HuH-7.5 (cell line): ENCODE measurements at regions not wholly inside any gene's neighbourhood (a gene's known extent, or its start where the extent isn't known, plus 50 kb on each side); places are given as distances from the start of the nearest gene placed in this dataset.
"Not testable (repeated sequence)": the region's sequence is repeated elsewhere in the genome, so short reads cannot be mapped to it uniquely, and the experiment has no call there.

Experiments used
- DNase-seq: peaks from one replicate; pipeline ENCODE4 v3.0.0; 2011; ENCODE audit warnings: low spot score

DNA sequence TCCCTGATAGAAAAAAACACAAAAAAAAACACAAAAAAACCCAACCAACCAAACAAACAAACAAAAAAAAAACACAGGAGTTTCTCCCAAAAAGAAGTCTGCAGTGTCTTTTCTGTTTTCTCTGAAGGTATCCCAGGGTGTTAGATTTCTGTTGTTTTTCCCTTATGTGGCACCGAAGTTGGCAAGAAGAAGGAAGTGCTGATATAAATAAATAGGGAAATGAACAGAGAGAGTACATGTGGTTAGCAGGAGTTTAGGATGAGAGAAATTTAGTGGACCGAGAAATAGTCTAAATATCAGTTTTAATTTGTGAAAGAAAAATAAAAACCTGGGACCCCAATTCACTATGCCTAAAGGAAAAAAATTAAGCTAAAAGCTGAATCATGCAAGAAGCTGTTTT, 287.0 kb upstream of the SGCG start:
- DNase-seq, result no peak

DNA sequence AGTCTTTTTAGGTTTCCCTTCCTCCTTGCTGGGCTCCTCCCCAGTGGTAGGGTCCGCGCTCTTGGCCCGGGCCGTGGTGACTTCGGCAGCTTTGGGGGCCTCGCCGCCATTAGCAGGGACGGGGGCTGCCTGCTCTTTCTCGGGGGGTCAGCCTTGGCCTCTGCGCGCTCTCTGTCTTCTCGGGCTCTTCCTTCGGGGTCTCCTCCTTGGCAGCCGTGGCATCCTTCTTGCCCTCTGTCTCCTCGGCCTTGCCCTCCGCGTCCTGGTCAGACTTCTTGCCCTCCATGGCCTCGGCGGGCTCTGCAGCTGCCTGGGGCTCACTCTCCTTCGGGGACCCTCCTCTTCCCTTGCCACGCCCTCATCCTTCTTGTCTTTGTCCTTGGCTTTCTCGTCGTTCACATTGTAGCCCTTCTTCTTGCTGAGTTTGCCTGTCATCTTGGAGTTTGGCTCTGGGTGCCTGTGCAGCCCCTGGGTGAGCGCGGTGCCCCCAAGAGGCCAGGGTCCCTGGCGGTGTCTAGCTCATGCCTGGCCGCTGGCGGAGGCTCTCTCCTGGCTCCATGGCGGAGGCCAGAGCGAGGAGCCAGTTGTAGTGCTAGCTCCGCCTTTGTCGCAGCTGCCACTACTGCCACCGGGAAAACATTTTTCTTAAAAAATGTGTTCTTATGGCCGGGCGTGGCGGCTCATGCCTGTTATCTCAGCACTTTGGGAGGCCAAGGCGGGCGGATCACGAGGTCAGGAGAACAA, 283.0 kb upstream of the SGCG start:
- no peak for DNase-seq

DNA sequence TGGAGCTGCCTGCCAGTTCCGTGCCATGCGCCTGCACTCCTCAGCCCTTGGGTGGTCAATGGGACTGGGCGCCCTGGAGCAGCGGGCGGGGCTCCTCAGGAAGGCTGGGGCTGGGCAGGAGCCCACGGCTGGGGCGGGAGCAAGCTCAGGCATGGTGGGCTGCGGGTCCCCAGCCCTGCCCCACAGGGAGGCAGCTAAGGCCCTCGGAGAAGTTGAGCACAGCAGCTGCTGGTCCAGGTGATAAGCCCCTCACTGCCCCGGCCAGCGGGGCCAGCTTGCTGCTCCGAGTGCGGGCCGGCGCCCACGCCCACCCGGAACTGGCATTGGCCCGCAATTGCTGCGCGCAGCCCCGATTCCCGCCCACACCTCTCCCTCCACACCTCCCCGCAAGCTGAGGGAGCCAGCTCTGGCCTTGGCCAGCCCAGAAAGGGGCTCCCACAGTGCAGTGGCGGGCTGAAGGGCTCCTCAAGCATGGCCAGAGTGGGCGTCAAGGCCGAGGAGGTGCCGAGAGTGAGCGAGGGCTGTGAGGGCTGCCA, 280.3 kb upstream of the SGCG start:
- DNase-seq, result not testable (repeated sequence)

GRCh38 chr13:22903301-22903700, 277.5 kb upstream of the SGCG start:
- no peak for DNase-seq

GRCh38 chr13:22903925-22904324, 276.9 kb upstream of the SGCG start:
- DNase-seq, result no peak

- DNase-seq, result no peak
Observed at GRCh38 chr13:22915442-22916082, 265.2 kb upstream of the SGCG start.

DNA sequence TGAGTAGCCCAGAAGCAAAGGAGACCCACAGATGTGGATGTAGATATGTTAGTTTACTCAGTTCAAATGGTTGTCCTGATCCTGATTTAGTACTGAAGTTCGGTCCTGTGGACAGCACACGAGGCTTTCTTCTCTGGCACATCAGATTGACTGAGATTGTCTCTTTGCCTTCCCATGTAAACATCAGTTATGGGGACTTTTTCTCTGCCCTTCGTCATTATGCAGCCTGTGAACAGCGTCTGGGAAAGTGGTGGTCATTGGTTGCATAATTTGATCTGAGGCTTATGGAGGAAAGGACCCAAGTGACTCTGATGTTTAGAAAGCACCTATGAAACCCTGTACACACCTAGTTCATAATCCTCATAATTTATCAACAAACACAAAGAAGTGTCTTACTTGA, 264.5 kb upstream of the SGCG start:
- DNase-seq, result not testable (repeated sequence)

DNA sequence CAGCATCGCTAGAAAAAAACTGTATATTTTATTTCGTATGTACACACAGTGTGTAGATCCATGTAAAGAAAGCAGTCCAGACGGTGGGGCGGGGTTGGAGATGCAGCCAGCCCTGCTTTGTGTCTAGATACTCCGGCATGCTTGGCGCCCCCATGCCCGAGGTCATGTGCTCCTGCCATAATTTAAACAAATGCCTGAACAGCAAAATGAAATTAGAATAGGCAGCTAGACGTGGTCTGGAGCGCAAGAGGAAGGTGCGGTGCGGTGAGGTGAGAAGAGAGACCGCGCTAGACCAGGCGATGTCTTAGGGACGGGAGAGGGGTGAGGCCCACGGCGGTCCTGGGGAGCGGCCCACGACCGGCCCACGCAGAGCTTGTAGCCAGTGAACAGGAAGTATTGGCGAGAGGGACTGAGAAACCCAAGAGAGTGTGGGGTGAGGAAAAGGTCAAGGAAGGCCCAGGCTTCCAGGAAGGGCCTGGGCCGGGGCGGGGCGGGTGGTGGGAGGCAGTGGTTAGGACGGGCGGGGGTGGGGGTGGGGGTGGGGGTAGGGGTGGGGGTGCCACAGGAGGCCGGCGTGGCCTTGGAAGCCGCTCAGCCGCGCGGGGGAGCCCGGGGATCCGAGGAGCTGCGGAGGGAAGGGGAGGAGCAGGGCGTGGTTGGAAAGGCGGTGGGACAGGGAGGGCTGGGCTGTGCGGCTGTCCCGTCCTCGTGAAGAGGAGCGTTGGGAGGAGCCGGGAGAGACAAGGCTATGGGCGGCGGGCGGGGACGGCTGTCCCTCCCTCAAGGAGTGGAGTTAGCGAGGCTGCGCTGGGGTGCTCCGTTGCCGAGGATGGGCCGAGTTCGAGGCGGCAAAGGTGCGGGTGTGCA, 254.7 kb upstream of the SGCG start:
- no peak for DNase-seq

- DNase-seq, result no peak
Observed at GRCh38 chr13:22926748-22927400, 253.9 kb upstream of the SGCG start.

DNA sequence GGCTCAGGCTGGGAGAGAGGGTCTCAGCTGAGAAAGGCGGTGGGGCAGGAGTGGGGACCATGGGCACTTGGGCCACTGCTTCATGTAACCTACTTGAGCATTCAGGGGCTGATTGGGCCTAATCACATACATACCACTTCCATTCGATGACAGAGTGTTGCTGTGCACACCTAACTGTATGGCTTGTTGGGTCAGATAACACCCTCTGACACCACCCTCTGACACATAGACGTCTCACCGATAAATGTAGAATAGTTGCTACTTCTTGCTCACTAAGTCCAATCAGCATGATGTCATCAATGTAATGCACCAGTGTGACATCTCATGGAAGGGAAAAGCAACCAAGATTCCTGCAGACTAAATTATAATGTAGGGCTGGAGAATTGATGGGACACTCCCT, 252.9 kb upstream of the SGCG start:
- not testable (repeated sequence) for DNase-seq

DNA sequence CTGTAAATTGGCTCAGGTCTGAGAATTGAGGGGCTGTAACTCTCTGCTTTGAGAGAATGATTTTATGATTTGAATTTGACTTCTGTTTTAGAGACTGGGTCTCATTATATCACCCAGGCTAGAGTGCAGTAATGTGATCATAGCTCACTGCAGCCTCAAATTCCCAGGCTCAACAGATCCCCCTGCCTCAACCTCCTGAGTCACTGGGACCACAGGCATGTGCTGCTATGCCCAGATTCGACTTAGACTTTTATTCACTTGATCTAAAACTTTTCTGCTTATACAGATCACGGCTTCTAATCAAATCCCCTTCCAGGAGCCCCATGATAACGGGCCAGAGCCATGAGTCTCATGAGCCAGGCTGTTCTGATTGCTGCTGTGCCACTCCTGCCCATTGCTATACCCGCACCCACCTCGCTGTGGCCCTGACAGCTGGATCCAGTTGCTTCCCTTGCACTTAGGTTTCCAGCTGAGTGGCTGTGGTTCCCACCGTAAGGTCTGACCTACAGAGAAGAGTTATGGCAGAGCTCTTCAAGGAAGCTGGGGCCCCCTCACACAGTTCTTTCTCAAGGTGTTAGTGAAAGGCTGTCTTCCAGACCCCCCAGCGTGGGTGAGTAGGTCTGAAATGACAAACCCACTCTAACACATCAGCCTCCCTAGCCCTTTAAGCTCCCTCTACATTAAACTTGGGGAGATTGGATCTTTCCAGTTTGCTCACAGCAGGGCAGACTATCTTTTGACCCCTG, 251.2 kb upstream of the SGCG start:
- no peak for DNase-seq

- DNase-seq, result no peak
Observed at GRCh38 chr13:22931576-22931975, 249.2 kb upstream of the SGCG start.

- not testable (repeated sequence) for DNase-seq
Observed at GRCh38 chr13:22932632-22933412, 248.0 kb upstream of the SGCG start.

DNA sequence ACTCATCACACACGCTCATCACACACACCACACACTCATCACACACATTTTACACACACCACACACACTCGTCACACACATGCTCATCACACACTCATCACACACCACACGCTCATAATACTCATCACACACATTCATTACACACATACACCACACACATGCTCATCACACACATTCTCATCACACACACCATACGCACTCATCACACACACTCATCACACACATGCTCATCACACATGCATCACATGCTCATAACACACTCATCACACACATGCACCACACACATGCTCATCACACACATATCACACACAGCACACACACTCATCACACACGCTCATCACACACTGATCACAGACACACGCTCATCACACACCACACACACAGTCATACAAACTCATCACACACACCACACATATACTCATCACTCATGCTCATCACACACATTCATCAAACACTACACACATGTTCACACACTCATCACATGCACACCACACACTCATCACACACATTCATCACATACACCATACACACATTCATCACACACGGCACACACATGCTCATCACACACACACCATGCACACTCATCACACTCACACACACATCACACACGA, 247.1 kb upstream of the SGCG start:
- DNase-seq, result no peak

DNA sequence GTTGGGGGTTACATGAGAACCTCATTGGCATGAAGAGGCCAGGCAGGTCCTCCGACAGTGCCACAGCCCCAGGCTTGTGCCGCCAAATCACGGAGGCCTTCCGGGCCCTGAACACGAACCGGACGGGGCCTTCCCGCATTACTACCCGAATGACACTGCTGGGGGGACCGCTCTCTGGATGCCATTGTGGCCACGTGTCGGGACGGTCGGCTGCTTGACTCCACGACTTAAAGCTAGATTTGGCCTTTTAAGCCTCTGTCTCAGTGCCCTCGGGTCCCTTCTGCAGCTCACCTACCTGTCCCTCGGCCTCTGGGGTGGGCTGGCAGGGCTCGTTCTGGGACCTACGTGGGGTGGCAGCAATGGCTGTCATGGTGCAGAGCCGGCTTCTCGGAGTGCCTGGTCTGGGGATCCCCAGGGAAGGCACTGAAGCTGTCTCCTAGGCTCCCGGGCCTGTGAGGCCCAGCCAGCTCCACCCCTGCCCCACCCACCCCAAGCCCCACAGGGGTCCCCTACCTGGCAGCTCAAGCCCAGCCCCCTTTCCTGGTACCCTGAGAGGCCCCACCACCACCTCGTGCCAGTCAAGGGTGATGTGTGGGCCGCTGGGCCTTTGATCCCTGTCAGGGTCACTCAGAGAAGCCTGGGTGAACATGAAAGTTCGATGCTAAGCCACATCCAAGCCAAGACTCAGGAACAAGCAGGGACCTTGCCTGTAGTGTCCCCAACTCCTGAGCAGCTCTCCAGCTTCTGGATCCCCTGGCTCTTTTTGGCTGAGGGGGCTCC, 245.8 kb upstream of the SGCG start:
- no peak for DNase-seq

DNA sequence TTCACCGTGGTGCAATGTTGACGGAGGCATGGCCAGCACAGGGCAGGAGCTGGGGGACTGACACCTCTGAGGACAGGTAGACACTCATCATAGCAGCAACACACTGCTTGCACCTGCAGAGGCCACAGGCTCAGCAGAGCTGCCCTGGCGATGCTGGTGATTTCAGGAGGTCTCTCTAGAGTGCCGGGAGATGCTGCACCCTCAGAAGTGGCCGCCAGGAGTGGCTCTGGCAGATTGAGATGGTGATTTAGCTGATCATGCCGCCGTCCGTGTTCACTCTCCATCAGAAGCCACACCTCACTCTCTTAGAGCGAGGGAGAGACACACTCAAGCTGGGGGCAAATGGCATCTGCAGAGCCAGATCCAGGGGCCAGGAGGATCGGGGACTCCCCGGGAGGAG, 244.6 kb upstream of the SGCG start:
- no peak for DNase-seq

GRCh38 chr13:22937241-22937640, 243.5 kb upstream of the SGCG start:
- no peak for DNase-seq

GRCh38 chr13:22937953-22938352, 242.8 kb upstream of the SGCG start:
- DNase-seq, result no peak

- DNase-seq, result no peak
Observed at GRCh38 chr13:22938576-22938975, 242.2 kb upstream of the SGCG start.
